HepG2 (cell line): ENCODE measurements at regions not wholly inside any gene's neighbourhood (a gene's known extent, or its start where the extent isn't known, plus 50 kb on each side); places are given as distances from the start of the nearest gene placed in this dataset.

ENCODE experiments used
- ATAC-seq: fragments of 200-7000 bp; cut with Tn5 transposase; 3 replicates; pipeline ENCODE4 v1.9.1; 2020; ENCODE audit warnings: mild to moderate bottlenecking, moderate library complexity
- BruUV-seq: library from RNA; stranded (reverse); fragments of 400-500 nt; replicated peaks from 2 replicates; lab custom pipeline; 2021; lab: Mats Ljungman, UMichigan
- CTCF ChIA-PET: fragments of 300-600 bp; formaldehyde crosslinking; extraction: SDS; loops from one replicate; lab custom pipeline; 2021; ENCODE audit warnings: low total read pairs, inconsistent platforms, low intra/inter-chr PET ratio; lab: Yijun Ruan, JAX
- POLR2A ChIA-PET: fragments of 350-600 bp; sonication (Branson Sonifier 250); formaldehyde crosslinking; loops from one replicate; lab custom pipeline; 2020; ENCODE audit warnings: antibody characterized with exemption, inconsistent platforms; lab: Yijun Ruan, JAX
- DNase-seq: peaks from one replicate; pipeline ENCODE4 v3.0.0-alpha.2; 2015; ENCODE audit warnings: low spot score
- FAIRE-seq: peaks from 3 replicates; lab custom pipeline; 2011; peaks lifted over from hg19 to GRCh38; lab: Jason Lieb, UNC
- H2AFZ ChIP-seq: one replicate; pipeline ENCODE4 v1.6.1; 2011; ENCODE audit warnings: low read length, inconsistent platforms
- H3K27ac ChIP-seq: fragments of 300-600 bp; 3 replicates; pipeline ENCODE4 v1.8.0; 2011; ENCODE audit warnings: mixed run types, mild to moderate bottlenecking, mixed read lengths, low read length, inconsistent platforms; ENCODE audit not compliant: insufficient read depth; ENCODE audit errors: extremely low read length
- H3K27me3 ChIP-seq, 2 experiments: fragments of 200-600 bp in 1 of 2; 2 replicates in 1 of 2; 3 replicates in 1 of 2; pipeline versions ENCODE4 v1.6.0 to v1.8.0; 2011; ENCODE audit warnings: low read length in 2 of 2, mild to moderate bottlenecking in 2 of 2, moderate library complexity in 2 of 2, inconsistent platforms in 1 of 2; ENCODE audit not compliant: insufficient read depth in 2 of 2, control insufficient read depth in 1 of 2
- H3K36me3 ChIP-seq, 2 experiments: fragments of 200-600 bp in 1 of 2; replicated peaks in 1 of 2; 2 replicates in 1 of 2; 3 replicates in 1 of 2; pipeline versions ENCODE4 v1.5.1 to v1.8.0; 2011; ENCODE audit warnings: low read length in 2 of 2, inconsistent platforms in 1 of 2; ENCODE audit not compliant: insufficient read depth in 2 of 2, control insufficient read depth in 1 of 2
- H3K4me1 ChIP-seq: 2 replicates; pipeline ENCODE4 v1.5.1; 2012; ENCODE audit warnings: low read length, inconsistent platforms; ENCODE audit not compliant: insufficient read depth
- H3K4me2 ChIP-seq: 2 replicates; pipeline ENCODE4 v1.6.0; 2011; ENCODE audit warnings: low read depth, low read length, inconsistent platforms
- H3K4me3 ChIP-seq, 3 experiments: fragments of 200-600 bp in 1 of 3; sonication (generic), shearing (Covaris generic) in 1 of 3; replicated peaks in 1 of 3; 2 replicates each; pipeline ENCODE4 v1.5.1; 2011 to 2016; ENCODE audit warnings: low read length in 3 of 3, inconsistent platforms in 2 of 3, low read depth in 2 of 3, mild to moderate bottlenecking in 2 of 3, control low read depth in 1 of 3, mixed read lengths in 1 of 3; ENCODE audit not compliant: insufficient read depth in 1 of 3
- H3K79me2 ChIP-seq: one replicate; pipeline ENCODE4 v1.6.1; 2011; ENCODE audit warnings: low read length, inconsistent platforms; ENCODE audit not compliant: insufficient read depth
- H3K9ac ChIP-seq: 2 replicates; pipeline ENCODE4 v1.6.0; 2011; ENCODE audit warnings: mild to moderate bottlenecking, low read depth, low read length, inconsistent platforms; ENCODE audit not compliant: insufficient read depth
- H3K9me3 ChIP-seq: 2 replicates; pipeline ENCODE4 v1.5.1; 2012; ENCODE audit warnings: mild to moderate bottlenecking, low read length
- H4K20me1 ChIP-seq: 2 replicates; pipeline ENCODE4 v1.6.0; 2011; ENCODE audit warnings: inconsistent platforms, mild to moderate bottlenecking, low read length, moderate library complexity; ENCODE audit not compliant: insufficient read depth
- ARNTL ChIP-seq: sonication (generic); formaldehyde crosslinking; IDR thresholded peaks from 2 replicates; pipeline ENCODE4 v1.4.0; 2020; ENCODE audit warnings: mild to moderate bottlenecking, missing genetic modification reagents
- ASH2L ChIP-seq: fragments of 300-600, 200-600 bp; sonication (generic); IDR thresholded peaks from 2 replicates; pipeline ENCODE4 v1.7.0; 2017; ENCODE audit warnings: low read depth, mild to moderate bottlenecking, moderate library complexity, mixed read lengths, low read length; ENCODE audit not compliant: insufficient read length
- EHMT2 ChIP-seq: fragments of 200-600 bp; sonication (generic); IDR thresholded peaks from 2 replicates; pipeline ENCODE4 v1.7.0; 2017; ENCODE audit warnings: antibody characterized with exemption, low read depth, low read length, borderline replicate concordance
- EP300 ChIP-seq, 3 experiments: sonication (generic) in 1 of 3; formaldehyde crosslinking in 1 of 3; IDR thresholded peaks; 2 replicates each; pipeline versions ENCODE4 v1.5.1 to v1.6.1; 2011 to 2020; ENCODE audit warnings: low read depth in 2 of 3, low read length in 2 of 3, borderline replicate concordance in 1 of 3, improper control_type of control experiment in 1 of 3, mild to moderate bottlenecking in 1 of 3, missing genetic modification reagents in 1 of 3, moderate library complexity in 1 of 3
- PHF21A ChIP-seq: sonication (generic); formaldehyde crosslinking; IDR thresholded peaks from 2 replicates; pipeline ENCODE4 v1.5.0; 2020; ENCODE audit warnings: mild to moderate bottlenecking, missing genetic modification reagents
- PITX1 ChIP-seq: sonication (generic); formaldehyde crosslinking; IDR thresholded peaks from 2 replicates; pipeline ENCODE4 v1.5.1; 2020; ENCODE audit warnings: mild to moderate bottlenecking, missing genetic modification reagents
- RARA ChIP-seq: IDR thresholded peaks from 2 replicates; pipeline ENCODE4 v1.6.1; 2016; ENCODE audit warnings: missing genetic modification reagents, missing compliant biosample characterization
- SOX13 ChIP-seq, 3 experiments: fragments of 450-650 bp in 1 of 3; sonication (generic) in 1 of 3; formaldehyde crosslinking in 1 of 3; IDR thresholded peaks in 2 of 3; conservative IDR thresholded peaks in 1 of 3; 2 replicates each; pipeline versions ENCODE4 v1.5.0 to v1.6.1; 2016 to 2020; ENCODE audit warnings: antibody characterized with exemption in 1 of 3, mild to moderate bottlenecking in 1 of 3, missing compliant biosample characterization in 1 of 3, missing genetic modification reagents in 1 of 3, moderate library complexity in 1 of 3
- TBP ChIP-seq: sonication (generic); formaldehyde crosslinking; IDR thresholded peaks from 2 replicates; pipeline ENCODE4 v1.5.0; 2020; ENCODE audit warnings: missing genetic modification reagents
- ZNF235 ChIP-seq: sonication (generic); formaldehyde crosslinking; IDR thresholded peaks from 2 replicates; pipeline ENCODE4 v1.8.1; 2023; ENCODE audit warnings: mild to moderate bottlenecking, missing genetic modification reagents, borderline replicate concordance
- WGBS: methylation state at CpG from one replicate; pipeline ENCODE4 v1.1.6; 2017; ENCODE audit warnings: low lambda C conversion rate; 5-methylcytosine and 5-hydroxymethylcytosine counted together
- in situ Hi-C: cut with HindIII; loops from 2 replicates; pipeline ENCODE4 v1.10.0; 2017; ENCODE audit warnings: low pct_unique_long_range_greater_than_20kb; ENCODE audit not compliant: extremely low pct_ligation_motif_present
- intact Hi-C: fragments of 100-400 bp; cut with micrococcal nuclease; formaldehyde crosslinking; loops from one replicate; pipeline ENCODE4 v1.10.0; 2022; ENCODE audit not compliant: unreplicated experiment
- TF ChIP-seq, protein P1 (sequence below): sonication (generic); formaldehyde crosslinking; IDR thresholded peaks from 2 replicates; pipeline ENCODE4 v1.4.0; 2020; ENCODE audit warnings: missing genetic modification reagents
- TF ChIP-seq, protein P2 (sequence below): IDR thresholded peaks from 2 replicates; pipeline ENCODE4 v1.6.1; 2016; ENCODE audit warnings: missing biosample characterization, missing genetic modification reagents, low read depth
- TF ChIP-seq, protein P3 (sequence below), 2 experiments: sonication (generic) in 1 of 2; formaldehyde crosslinking in 1 of 2; IDR thresholded peaks; 2 replicates each; pipeline versions ENCODE4 v1.4.0 to v1.6.1; 2016 to 2020; ENCODE audit warnings: borderline replicate concordance in 1 of 2, low read depth in 1 of 2, mild to moderate bottlenecking in 1 of 2, missing genetic modification reagents in 1 of 2

DNA sequence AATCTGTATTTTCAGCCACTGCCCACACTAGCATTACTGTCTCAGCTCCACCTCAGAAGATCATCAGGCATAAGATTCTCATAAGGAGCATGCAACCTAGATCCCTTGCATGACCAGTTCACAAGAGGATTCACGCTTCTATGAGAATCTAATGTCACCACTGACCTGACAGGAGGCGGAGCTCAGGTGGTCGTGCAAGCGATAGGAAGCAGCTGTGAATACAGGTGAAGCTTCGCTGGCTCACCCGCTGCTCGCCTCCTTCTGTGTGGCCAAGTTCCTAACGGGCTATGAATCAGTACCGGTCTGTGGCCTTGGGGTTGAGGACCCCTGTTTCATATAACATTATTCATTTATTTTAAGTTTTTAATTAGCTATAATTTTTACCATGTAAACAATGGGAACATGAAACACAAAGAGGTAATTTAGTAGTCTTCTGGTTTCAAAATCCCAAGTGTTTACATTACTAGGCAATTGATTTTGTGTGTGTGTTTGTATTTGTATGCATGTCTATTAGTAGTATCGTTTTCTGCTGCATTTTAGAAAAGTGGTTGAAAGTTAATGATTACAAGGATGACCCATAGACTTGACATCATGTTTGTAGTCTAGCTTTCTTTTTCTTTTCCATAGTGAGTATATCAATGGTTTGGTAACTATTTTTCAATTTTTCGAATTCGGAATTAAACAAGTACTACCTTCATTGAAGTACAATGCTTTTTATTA is 159.4 kb downstream of the TENT4A start (continued):
- TF ChIP-seq, protein P1, sequence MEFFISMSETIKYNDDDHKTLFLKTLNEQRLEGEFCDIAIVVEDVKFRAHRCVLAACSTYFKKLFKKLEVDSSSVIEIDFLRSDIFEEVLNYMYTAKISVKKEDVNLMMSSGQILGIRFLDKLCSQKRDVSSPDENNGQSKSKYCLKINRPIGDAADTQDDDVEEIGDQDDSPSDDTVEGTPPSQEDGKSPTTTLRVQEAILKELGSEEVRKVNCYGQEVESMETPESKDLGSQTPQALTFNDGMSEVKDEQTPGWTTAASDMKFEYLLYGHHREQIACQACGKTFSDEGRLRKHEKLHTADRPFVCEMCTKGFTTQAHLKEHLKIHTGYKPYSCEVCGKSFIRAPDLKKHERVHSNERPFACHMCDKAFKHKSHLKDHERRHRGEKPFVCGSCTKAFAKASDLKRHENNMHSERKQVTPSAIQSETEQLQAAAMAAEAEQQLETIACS: no peak
- no peak for TF ChIP-seq PHF21A (CRISPR knock-in tag)
- no peak for TF ChIP-seq ASH2L

DNA sequence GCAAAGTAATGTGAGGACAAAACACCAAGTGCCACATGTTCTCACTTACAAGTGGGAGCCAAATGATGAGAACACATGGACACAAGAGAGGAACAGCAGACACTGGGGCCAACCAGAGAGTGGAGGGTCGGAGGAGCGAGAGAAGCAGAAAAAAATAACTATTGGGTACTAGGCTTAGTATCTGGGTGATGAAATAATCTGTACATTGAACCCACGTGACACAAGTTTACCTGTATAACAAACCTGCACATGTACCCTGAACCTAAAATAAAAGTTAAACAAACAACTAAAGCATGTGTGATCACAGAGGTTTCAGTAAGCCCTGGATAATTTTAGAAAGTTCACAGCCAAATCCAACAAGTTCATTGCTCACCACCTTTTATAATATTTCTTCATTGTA is 160.1 kb downstream of the TENT4A start:
- 7% methylated on average over 3 of the region's 3 CpGs for whole genome bisulfite sequencing
- H3K9ac ChIP-seq: no peak overlapping the region
- no peaks in the 10 kb centered on the region for H3K9me3 ChIP-seq
- peak overlapping the region in 1 of 3 experiments; percentile 8; a peak in 1 of 6 replicates for H3K4me3 ChIP-seq
- H3K79me2 ChIP-seq: no peaks in the 10 kb centered on the region
- H4K20me1 ChIP-seq: no peaks in the 10 kb centered on the region
- peaks cover 30% of the 10 kb centered on the region for H3K4me1 ChIP-seq
- intact Hi-C loops: no loop called here
- FAIRE-seq: no peak
- ATAC-seq: peak; percentile 78
- in situ Hi-C loops: no loop called here
- DNase-seq: peak; percentile 46
- no TSS peak for BruUV-seq
- H2AFZ ChIP-seq: no peak overlapping the region
- peak overlapping the region; percentile 45 for H3K4me2 ChIP-seq
- peak overlapping the region; percentile 48 for H3K27ac ChIP-seq
- CTCF ChIA-PET: no interaction called here
- no peaks in the 10 kb centered on the region for H3K27me3 ChIP-seq
- H3K36me3 ChIP-seq: no peaks in the 10 kb centered on the region
- POLR2A ChIA-PET: interaction anchor here (1.0 kb wide), 1 partner anchor 28 kb away, joined by 5 read pairs; no protein-coding TSS in a partner anchor
- TF ChIP-seq, protein P2, sequence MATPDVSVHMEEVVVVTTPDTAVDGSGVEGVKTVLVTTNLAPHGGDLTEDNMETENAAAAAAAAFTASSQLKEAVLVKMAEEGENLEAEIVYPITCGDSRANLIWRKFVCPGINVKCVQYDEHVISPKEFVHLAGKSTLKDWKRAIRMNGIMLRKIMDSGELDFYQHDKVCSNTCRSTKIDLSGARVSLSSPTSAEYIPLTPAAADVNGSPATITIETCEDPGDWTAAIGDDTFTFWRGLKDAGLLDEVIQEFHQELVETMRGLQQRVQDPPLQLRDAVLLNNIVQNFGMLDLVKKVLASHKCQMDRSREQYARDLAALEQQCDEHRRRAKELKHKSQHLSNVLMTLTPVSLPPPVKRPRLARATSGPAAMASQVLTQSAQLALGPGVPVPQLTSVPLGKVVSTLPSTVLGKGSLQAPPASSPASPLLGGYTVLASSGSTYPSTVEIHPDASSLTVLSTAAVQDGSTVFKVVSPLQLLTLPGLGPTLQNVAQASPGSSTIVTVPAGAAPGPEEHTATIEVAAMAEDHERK: no peak
- TF ChIP-seq EHMT2 (peak; percentile 61; the same call in 1 of the 2 replicates), PITX1 (no peak), ARNTL (CRISPR knock-in tag) (0 out of 2 replicates have a peak, but pooled peaks have one; percentile 58), SOX13 (IDR thresholded peaks at IDR 0.05) (no peak), SOX13 (CRISPR knock-in tag; conservative IDR thresholded peaks at IDR 0.05 in 1 of 2, IDR thresholded peaks at IDR 0.05 in 1 of 2) (peak in 1 of 2 experiments; percentile 41; a peak in 1 of 4 replicates), TBP (CRISPR knock-in tag) (no peak), RARA (CRISPR knock-in tag) (peak; percentile 39; the same call in 1 of the 2 replicates), EP300 (IDR thresholded peaks at IDR 0.05; ENCODE audit: low read depth in 2 of 2, low read length in 2 of 2) (0 out of 4 replicates have a peak, but pooled peaks of 1 of the 2 experiments have one; percentile 33), EP300 (CRISPR knock-in tag; IDR thresholded peaks at IDR 0.05; ENCODE audit: borderline replicate concordance) (no peak), ZNF235 (CRISPR knock-in tag) (no peak)
- TF ChIP-seq, protein P3, sequence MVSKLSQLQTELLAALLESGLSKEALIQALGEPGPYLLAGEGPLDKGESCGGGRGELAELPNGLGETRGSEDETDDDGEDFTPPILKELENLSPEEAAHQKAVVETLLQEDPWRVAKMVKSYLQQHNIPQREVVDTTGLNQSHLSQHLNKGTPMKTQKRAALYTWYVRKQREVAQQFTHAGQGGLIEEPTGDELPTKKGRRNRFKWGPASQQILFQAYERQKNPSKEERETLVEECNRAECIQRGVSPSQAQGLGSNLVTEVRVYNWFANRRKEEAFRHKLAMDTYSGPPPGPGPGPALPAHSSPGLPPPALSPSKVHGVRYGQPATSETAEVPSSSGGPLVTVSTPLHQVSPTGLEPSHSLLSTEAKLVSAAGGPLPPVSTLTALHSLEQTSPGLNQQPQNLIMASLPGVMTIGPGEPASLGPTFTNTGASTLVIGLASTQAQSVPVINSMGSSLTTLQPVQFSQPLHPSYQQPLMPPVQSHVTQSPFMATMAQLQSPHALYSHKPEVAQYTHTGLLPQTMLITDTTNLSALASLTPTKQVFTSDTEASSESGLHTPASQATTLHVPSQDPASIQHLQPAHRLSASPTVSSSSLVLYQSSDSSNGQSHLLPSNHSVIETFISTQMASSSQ (IDR thresholded peaks at IDR 0.05; ENCODE audit: low read depth): peak; percentile 42; the same call in 1 of the 2 replicates
- TF ChIP-seq, protein P3 (CRISPR knock-in tag; IDR thresholded peaks at IDR 0.05; ENCODE audit: borderline replicate concordance): no peak
